HG02759 (cell line): ENCODE measurements at regions not wholly inside any gene's neighbourhood (a gene's known extent, or its start where the extent isn't known, plus 50 kb on each side); places are given as distances from the start of the nearest gene placed in this dataset.

Experiments used
- ATAC-seq: cut with Tn5 transposase; IDR thresholded peaks from one replicate; pipeline ENCODE4 v1.9.1; 2021; ENCODE audit warnings: mild to moderate bottlenecking, moderate library complexity; ENCODE audit not compliant: unreplicated experiment

DNA sequence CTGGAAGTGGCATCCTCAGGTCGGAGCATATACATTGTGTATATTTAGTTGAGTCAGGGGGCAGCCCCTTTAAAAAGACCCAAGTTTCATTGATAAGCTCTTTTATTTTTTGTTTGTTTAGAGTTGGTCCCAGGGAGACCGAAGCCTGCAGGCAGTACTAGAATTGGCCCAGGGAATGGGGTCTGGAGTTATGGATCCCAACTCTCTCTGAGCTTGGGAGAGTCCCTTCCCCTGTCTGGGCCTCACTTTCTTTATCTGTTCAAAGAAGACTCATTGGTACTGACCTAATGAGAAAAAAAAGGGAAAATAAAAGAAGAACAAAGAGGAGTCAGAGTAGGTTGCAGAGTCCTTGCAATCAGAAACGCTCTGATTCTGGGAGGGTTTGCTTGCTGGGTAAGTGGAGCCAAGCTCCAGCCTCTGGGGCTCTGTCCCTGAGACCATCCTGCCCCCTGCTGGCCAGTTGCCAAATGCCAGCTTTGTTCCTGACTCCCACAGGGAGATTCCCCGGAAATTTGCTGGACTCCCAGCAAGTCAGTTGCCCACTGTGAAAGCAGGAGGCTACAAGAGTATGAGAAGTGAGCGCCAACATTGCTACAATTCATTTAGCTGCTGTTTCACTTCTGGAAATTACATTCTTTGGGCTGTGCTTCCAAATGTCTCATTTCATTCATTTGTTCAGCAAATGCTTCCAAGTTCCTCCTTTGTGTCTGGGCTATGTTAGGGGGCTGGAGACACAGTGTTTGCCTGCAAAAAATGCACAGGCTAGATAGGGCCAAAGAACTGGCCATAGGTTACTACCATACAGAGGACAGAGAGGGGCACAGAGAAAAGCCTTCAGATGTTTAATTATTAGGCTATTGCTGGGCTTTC, 156.2 kb downstream of the MELK start:
- ATAC-seq = peak; percentile 69

DNA sequence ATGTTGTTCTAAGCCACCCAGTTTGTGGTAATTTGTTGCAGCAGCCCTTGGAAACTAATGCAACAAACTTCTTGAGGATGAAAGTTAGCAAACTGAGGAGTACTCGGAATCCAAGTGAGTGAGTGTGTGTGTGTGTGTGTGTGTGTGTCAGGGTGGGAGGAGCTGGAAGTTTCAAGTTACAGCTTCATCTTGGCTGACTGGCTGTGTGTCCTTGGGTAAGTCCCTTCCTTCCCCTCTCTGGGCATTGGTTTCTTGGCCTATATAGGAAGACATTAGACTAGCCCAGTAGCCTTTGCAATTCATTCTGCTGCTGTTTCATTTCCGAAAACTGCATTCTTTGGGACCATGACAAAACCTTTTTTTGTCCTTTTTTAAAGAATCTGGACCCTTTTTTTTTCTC, 157.2 kb downstream of the MELK start:
- ATAC-seq = no peak

DNA sequence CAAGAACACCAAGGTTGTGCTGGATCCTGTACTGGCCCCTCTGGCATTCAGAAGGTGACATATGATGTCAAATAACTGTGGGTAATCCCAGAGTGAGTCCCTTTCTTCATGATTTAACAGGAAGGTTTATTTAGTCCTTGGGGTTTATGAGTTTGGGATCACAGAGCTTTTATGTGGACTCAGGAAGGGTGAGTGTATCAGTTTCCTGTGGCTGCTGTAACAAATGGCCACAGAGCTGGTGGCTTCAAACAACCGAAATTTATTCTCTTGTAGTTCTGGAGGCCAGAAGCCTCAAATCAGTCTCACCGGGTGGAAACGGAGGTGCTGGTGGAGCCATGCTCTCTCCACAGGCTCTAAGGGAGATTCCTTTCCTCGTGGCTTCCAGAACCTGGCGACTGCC, 157.7 kb downstream of the MELK start:
- ATAC-seq = no peak

DNA sequence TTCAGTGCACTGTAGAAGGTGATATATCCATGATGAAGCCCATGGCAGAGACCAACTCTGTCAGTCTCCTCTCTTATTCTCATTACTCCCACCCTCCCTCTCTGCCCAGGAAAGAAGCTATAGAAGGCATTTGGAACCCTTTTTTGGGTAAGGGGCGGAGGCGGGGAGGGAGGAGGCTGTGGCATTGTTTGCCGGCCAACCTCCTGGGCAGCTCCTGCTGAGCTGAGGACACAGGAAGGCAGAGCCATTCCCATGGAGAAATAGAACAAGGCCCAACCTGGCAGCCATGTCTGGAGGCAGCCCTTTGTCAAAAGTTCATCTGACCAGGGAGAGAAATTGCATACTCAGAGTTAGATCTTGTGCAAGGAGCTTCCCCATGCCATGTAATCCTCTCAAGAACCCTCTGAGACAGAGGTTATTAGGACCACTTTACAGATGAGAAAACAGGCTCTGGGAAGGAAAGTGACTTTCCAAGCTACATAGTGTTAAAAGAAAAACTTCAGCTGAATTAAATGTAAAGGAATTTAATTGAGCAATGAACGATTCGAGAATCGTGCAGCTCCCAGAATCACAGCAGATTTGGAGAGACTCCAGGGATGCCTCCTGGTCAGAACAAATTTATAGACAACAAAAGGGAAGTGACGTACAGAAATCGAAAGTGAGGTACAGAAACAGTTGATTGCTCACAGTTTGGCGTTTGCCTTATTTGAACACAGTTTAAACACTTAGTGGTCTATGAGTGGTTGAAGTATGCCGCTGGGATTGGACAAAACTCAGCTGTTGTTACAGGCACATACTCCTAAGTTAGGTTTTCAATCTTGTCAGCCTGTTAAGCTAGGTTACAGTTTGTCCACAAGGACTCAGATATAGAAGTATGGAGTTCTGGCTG, 158.6 kb downstream of the MELK start:
- ATAC-seq = no peak

DNA sequence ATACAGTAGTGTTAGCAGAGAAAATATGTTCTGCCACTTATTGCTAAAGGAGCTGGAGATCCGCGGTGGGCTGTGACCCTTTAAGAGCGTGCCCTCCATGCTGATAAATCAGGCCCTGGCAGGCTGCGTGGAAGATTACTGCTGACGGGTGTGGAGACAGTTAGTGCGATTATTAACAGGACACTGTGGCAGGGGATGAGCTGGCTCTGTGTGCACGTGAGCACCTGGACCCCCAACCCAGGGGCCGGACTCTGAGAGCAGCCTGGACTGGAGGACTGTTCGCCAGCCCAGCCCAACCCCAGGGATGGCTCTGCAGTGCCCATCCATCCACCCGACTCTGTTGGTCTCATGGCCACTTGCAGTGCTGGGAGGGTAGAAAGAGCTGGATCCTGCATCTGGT, 162.0 kb downstream of the MELK start:
- no peak for ATAC-seq

DNA sequence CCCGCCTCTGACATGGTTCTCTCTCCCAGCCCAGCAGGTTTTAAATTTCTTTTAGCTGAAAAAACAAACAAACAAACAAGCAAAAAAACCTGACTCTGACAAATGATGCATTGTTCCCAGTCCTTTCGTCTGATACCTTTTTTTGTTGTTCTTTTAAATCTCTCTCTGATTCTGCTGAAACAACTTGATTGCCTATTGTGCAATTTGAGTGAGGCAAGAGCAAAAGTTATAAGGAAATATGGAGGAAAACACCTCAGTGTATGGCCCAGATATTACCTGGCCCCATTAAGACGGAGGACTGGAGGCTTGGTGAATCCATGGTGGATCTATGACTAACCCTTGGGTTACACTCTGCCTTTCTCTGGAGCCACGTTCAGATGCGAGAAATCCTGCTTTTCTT, 164.0 kb downstream of the MELK start:
- no peak for ATAC-seq

DNA sequence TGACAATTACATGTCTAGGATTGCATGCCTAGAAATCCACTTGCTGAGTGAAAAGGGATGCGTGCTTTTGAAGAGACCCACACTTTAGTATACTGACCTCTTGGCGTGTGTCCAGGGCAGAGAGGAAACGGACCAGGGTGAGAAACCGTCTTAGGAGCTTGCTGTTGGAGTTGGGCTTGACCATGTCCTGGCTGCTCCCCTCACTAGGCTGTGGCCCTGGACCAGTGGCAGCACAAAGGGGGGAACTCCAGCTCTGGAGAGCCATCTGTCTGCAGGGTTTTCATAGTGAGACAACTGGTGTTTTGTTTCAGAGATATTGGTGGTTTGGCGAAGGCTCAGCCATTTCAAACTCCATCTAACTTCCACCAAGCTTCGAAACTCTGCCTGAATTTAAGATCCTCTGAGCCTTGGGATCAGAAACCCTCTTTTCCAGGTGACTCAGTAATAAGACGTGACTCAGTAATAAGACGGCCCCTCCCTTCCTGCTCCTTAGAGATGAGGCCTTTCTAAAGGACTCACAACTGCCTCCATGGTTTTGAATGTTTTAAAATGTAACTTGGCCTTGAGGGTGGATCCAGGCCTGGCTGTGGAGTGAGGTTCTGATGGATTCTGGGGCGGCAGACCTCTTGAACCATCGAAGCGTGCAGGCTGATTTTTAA, 165.8 kb downstream of the MELK start:
- no peak for ATAC-seq

DNA sequence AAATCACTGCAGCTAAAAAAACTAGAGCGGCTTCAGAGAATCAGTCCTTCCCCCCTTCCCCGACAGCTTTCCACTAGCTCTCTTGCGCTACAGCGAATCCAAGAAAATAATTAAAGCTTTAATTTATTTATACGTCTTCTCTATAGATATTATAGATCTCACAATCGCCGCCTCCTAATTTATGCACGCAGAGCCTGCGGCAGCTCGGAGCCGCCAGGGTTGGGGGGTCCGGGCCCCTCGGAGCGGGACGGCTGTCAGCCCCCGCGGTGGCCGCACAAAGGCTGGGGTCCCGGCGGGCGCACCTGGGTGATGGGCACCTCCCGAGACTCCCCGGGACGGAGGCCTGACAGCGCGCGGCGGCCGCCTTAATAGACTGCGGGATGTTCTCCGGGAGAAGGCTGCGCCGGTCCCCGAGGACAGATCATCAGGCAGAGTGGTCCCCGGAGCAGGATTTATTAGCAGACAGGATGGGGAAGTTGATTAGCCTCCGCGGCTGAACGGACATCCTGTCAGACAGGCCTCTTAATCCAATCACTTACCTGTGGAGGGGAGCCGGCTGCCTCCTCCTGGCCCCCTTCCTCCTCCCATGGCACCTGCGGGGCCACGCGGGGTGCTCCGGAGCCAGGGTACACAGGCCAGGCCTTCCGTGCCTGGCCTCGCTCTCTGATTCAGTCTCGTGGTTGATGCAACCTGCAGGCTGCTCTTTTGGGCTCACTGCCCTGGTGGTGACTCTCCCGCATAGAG, 166.8 kb downstream of the MELK start:
- no peak for ATAC-seq

DNA sequence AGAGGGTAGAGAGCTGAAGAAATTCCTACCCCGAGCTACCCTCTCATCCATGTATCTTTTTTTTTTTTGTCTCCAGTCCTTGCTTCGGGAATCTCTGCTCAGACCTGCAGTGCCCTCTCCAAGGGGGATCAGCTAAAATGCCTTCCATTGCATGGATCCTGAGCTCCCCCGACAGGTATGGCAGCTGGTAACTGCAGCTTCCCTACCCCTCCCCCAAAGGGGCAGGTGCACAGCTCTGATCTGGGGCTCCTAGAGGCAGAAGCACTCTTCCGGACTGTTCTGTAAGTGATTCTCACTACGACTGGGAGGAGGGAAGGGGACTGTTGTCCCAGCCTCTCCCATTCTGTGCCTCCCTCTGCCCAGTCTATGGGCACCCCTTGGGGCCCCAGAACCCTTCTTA, 169.6 kb downstream of the MELK start:
- ATAC-seq = no peak

DNA sequence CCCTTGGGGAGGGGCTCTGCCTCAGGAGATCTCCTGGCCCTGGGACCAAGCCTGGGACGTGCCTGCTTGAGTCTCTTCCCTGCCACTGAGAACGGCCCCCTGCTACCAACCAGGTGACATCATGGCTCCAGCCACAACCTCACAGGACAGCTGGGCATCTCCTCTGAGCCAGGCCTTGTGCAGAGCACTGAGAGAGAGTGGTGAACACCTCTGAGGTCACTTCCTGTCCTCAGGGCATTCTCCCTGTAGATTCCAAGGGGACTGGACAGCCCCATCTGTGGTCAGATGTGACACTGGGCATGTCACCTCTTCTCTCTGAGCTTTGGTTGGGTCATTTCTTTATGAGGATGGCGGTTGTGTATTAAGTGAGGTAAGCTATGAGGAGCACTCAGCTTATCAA, 172.0 kb downstream of the MELK start:
- ATAC-seq = no peak

DNA sequence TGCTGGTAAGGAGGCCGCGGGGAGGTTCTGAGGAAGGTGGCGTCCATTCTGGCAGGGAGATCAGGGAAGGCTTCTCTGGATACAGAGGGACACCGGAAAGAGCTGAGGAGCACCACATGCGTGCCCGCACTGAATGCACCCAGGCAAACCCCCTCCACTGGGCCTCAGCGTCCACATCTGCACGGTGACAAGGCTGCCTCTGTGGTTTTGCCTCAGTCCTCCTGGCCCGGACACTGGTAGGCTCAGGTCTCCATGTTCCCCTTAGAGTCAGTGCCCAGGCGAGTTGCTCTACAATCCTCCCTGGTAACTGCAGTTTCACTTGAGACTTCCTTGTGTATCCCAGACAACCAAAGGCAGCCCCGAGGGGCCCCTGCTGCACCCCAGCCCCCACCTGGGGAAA, 173.3 kb downstream of the MELK start:
- no peak for ATAC-seq

DNA sequence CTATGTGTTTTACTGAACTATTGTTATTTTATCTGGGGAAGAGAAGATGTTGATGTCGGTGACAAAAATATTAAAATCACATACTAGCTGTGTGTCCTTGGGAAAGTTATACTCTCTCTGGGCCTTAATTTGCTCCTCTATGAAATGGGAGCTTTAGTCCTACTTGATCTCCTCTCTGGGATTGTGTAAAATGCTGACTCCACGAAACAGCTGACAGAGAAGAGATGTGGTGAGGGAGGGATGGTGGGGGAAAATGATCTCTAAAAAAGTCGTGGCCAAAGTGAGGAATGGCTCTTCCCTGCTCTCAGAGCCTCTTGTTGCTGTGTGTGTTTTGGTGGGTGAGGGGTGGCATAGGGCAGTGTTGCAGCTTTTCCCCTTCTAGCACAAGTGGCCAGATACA, 173.7 kb downstream of the MELK start:
- ATAC-seq = no peak

DNA sequence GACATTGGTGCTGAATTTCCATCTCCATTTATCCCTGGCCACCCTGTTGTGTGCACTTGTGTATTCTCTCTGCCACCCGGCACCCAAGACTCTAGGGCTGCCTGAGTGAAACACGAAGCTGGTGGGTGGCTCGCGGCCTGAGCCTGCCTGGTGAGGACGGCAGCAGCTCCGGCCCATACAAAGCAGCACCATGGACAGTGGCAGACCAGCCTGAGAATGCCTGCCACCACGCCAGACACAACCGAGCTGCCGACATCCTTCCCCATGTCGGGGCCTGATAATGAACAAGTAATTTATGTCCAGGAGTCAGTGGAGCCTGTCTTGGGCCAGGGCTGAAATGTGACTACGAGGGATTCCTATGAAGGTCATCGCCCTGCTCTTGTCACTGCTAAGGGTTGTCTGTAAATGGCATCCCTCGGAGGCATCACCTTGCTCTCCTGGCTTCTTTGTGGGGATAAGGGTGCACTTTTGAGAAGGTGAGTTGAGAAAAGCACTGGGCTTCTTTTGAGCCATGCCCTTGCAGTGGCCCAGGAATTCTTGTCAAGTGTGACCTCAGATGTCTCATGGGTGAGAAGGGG, 175.7 kb downstream of the MELK start:
- ATAC-seq = no peak

DNA sequence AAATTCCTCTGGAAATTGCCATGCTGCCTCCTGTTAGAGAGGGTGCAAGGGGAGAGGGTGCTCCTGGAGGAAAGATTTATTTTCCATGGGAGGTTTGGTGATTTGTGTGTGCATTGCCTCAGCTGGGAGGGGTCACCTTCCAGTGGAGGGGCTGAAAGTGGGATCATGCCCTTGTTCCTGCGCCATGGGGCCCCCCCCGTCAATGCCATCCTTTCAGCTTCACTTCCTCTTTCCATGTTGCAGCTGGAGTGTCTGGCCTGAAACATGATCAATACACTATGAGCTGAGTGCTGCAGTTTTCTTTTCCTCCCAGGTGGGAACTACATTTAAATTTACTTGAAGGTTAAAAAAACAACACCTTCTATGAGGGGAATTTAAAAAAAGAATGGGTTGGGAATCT, 176.8 kb downstream of the MELK start:
- ATAC-seq = no peak

DNA sequence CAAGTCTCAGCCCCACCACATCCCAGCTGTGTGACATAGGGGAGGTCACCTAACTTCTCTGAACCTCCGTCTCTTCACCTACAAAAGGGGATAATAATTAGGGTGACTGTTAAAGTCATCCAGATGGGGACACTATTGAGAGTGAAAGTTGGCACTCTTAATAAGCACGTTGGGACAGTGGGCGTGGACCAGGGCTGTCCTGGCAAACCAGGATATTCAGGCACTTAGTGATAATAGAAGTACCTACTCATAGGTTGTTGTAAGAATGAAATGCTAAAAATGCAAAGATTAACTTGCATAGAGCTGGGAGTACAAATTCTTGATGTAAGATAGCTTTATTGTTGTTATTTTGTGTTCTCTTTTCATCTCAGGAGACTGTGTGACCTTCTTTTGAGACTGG, 177.9 kb downstream of the MELK start:
- ATAC-seq = no peak

DNA sequence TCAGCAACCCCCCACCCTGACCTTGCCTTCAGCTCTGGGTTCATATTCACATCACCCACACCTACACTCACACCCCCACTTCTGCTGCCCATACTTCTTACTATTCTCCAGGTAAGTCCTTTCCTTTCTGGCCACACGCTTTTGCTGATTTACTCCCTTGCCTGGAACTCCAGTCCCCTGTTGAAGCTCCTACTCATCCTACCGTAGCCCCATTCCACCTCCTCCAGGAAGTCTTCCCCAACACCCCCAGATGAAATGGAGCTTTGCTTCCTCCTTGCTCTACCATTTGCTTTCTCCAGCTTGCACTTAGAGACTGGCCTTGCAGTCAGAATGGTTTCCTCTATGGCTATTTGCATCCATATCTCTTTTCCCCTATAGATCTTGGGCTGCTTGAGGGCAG, 182.3 kb downstream of the MELK start:
- no peak for ATAC-seq

DNA sequence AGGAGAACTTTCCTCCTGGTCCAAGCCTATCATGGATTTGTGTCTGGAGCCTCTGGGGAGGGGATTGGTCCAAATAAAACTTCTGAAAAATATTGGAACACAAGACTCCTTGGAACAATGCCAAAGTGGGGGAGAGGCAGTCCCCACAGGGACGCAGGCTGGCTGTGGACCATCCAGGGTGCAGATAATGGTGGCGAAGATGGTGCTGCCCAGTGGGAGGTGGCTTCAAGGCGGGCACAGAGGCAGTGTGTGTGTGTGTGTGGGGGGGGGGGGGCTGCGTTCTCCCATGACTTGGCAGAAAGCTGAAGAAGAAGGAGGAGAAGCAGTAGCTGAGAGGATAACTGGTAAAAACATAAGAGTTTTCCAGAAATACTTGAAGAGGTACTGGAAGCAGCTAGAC, 186.4 kb downstream of the MELK start:
- ATAC-seq = no peak

DNA sequence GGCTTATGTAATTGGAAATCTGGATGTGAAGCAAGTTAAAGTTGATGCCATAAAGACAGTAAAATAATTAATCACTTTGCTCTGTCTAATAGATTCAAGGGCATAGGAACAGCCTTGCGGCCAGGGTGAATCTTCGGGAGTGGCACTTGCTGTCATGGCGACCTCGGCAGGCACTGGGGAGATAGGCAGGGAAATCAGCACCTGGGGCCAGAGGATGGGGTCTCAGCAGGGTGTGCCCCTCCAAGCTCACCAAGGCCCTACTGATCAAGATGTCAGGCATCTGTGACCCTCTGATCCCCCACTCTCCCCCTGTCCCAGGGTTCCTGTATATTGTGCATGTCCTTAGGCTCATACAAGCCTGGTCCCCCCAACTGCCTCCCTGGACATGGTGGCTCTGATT, 187.3 kb downstream of the MELK start:
- ATAC-seq = no peak

DNA sequence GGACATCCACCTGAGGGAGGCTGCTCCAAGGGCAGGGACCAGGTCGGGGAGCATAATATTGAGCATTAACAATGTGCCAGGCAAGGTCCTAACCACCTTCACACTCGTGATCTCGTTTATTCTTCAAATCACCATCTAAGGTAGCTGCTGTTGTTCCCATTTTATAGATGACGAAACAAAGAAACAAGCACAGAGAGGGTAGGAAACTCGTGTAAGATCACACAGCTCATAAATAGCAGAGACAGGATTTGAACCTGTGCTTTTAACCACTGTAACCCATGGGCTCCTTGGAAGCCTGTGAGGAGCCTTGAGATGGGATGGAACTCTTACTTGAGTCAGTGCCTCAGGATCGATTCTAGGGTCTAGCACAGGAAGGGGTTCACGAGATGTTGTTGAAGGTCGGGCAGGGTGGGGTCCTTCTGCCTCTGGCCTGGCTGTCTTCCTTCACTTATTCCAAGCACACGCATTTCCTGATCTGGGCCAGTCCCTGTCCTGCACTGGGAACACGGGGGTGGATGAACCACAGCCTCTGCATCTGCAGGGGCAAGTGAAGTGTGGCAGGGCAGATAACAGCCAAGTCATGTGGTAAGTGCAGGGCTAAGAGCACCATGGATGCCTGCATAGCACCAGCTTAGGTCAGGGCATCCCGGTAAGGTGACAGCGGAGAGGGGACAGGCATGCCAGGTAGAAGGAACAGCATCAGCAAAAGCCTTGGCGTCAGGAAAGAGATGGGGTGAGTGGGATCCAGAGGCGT, 188.1 kb downstream of the MELK start:
- no peak for ATAC-seq

DNA sequence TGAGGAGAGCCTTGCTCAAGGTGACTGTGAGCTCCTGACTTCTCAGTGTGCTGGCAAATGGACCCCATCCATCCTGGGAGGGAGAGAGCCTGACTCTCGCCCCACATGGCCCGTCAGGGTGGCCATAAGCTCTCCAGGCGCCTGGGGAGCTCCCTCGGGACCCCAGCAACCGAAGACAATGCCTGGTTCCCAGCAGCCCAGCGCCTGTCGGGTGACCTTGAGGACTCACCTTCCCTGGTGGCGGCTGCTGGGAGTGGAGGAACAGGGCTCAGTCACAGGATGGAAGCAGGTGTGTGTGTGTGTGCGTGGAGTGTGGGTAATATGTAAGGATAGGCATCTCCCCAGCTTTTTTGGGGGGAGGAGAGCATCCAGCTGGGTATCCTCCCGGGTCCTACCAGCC, 190.3 kb downstream of the MELK start:
- no peak for ATAC-seq
